HCEC 1CT (cell line): ENCODE measurements at regions not wholly inside any gene's neighbourhood (a gene's known extent, or its start where the extent isn't known, plus 50 kb on each side); places are given as distances from the start of the nearest gene placed in this dataset.

Experiments used
- DNase-seq: peaks from one replicate; pipeline ENCODE4 v3.0.0-alpha.2; 2017

DNA sequence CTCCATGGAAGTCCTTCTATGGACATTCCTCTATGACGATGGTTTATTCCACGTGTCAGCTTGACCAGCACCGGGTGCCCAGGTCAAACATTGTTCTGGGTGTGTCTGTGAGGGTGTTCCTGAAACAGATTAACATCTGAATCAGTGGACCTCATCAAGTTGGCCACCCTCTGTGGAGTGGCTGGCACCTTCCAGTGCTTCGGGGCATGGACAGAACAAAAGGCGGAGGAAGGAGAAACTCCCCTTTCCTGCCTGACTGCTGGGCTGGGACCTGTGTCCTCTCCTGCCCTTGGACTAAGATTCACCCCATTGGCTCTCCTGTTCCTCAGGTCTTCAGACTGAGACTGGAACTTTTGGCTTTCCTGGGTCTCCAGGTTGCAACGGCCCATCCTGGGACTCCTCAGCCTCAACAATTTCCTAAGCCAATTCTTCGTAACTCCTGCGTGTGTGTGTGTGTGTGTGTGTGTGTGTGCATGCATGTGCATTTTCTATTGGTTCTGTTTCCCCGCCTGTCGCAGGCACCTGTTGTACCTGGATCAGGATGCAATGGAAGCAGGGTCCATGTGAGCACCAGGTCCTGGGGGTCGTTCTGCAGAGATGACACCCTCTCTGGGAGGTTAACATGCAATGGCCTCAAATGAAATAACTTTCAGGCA is 357.2 kb upstream of the SALL3 start:
- no peak for DNase-seq

DNA sequence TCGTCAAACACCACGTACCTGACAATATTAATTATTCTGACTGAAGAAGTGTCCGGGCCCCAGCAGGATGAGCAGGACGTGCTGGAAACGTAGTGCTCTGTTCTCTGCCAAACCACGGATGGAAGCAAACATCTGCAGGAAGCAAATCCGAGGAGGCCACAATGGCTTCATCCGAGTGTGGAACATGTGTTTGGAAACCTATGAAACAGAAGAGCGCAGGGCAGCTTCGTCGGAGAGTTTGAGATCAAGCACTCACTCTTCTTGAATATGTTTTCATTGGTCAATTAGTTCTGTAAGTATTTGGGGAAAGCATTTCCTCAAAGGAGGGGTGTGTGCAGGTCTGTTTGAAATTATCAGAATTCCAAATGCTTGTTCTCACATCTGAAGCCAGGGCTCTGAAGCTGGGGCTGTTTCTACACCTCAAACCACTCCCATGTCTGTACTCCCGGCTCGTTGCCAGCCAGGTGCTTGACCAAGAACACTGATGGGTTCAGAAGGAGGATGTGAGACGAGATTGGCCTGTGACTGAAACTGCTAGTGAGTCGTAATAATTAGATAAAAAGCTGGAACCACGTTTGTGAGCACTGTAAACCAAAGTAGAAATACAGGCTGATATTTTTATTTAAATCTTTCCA is 356.6 kb upstream of the SALL3 start:
- DNase-seq: no peak

DNA sequence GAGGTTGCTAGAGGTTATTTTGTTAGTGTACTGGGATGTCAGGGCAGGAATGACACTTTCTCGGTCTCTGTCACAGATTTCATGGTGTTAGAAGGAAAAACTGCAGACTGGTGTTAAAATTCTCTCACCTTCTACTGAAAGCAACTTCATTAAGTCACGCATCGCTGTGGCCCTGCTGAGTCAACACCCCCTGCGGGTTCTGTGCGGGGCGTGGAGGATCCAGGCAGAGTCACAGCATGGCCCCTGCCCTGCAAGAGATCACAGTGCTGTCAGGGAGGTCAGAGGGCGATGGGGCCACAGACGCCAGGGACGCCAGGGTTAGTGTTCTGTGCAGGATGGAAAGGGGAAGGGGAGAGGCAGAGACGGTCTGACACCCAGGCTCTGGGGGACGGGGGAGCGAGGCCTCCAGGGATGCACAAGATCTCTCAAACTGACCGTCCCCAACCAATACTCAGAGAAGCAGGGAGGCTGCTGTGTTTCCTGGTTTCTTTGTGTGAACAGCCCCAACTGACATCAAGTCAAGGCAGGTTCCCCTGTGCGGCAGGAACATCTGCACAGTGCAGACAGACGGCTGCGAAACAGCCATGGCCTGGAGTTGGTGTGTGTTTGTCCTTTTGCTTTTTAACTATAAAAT is 354.9 kb upstream of the SALL3 start:
- DNase-seq: no peak

DNA sequence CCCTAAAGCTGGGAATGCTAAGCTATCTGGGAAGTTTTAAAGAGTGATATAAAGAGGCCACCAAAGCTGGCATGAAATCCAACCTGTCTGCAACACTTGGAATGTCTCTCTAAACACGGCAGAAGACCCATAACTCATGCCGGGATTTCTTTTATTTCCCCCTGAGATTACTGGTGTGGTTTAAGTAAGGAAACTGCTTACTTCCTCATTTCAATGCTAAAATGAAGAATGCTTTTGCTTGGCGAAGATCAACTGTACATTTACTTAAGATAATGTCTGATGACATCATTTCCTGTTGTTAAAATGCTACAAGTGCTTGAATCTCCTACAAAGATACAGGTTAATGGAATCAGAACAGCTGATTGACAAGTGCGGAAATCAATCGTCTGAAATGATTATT is 353.8 kb upstream of the SALL3 start:
- DNase-seq: no peak

DNA sequence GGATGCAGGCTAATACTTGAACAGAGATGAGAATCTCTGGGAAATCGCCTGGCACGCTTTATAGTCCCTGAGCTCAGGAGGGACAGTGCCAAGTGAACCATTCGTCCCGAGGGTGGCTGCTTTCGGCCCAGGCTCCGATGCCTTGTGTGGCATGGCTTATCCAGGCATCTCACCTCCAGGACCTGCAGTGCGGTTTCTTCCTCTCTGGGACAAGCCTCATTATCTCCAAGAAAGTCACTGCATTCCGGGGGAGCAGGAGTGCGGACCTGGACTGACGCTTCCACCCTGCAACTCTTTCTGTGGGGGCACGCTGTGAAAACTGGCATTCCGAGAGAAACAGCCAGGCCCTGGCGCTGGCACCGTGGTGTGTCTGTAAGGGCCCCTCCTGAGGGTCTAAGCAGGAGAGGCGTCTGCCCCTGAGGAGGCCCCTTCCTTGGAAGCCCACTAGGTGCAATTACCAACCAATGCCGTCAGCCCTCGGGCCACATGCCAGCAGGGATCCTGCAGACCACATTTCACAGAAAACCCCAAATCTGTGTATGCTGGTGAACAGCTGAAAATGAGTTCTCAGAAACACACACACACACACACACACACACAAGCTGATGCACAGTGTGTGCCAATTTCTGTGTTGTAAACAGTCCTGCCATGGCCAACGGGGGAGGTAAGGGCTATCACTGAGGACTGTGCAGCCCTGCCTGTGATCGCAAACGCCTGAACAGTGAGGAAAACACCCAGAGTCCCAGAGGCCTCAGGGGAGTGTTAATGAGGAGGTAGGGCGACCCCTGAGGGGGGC is 351.9 kb upstream of the SALL3 start:
- no peak for DNase-seq

DNA sequence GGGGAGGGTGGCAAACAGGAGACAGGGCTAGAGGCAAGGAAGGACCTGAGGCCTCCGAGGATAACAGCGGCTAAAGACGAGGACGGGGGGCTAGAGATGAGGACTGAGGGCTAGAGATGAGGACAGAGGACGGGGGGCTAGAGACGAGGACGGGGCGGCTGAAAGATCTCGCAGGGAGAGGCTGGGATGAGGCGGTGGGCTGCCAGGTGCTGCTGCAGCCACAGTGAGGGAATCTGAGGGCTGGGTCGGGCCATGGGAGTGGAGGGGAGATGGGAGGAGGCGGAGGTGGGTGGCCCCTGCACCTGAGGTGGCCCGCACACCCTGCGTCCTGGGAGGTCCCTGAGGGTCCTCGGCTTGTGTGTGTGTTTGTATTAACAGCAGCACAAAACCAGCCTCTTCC is 350.2 kb upstream of the SALL3 start:
- DNase-seq: no peak

DNA sequence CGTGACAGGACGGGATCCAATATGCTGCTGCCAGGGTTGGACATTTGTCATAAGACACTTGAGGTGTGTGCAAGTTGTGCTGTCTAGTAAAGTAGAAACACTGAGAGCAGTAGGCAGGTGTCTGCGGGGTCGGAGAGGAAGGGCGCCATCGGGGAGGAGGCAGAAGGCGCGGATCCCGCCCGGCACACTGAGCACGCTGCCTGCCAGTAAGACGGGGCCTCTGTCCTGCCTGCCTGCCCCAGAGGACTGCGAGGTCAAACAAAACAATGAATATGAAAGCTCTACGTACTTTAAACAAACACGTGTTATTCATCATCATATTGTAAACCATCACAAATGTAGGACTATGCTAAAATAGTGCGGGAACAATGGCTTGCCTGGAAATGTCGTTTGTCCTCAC is 349.3 kb upstream of the SALL3 start:
- no peak for DNase-seq

DNA sequence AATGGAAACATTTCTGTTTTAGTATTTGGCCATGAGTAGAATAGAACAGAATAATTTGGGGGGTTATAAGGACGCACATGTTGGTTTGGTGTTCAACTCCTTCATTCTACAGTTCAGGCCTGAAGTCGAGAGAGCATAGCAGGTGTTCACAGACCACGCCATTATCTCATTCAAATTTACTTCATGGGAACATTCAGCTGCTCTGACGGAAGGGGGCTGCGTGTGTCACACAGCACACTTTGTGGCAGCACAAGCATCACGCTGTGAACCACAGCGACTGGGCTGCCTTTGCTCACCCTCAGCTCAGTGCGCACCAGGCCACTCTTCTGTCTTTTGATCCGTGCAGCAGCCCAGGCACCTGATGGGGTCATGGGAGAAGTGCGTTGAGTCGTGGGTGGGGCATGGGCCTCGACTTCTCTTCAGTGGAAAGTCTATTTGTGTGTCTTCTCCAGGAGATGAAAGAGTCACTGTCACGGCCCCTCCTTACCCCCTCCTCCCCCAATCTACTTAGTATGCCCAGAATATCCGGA is 348.6 kb upstream of the SALL3 start:
- no peak for DNase-seq

DNA sequence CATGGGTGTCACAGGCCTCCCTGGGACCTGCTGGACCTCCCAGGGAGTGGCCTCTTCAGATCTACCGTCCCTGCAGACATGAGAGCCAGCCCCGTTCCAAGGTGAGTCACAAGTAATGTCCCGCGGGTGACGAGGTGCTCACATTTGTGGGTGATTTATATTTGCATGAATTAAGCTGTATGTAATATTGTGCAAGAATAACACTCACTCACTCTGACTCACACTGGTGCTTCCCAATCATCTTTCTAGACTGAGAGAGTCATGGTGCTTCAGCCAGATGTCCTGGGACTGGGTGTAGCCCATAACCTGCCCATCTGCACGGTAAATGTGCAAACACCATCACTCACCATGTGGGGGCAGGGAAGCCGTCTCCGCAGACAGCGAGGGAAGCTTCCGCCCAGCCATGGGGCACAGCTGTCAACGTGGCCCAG is 347.5 kb upstream of the SALL3 start:
- peak; percentile 6 for DNase-seq

DNA sequence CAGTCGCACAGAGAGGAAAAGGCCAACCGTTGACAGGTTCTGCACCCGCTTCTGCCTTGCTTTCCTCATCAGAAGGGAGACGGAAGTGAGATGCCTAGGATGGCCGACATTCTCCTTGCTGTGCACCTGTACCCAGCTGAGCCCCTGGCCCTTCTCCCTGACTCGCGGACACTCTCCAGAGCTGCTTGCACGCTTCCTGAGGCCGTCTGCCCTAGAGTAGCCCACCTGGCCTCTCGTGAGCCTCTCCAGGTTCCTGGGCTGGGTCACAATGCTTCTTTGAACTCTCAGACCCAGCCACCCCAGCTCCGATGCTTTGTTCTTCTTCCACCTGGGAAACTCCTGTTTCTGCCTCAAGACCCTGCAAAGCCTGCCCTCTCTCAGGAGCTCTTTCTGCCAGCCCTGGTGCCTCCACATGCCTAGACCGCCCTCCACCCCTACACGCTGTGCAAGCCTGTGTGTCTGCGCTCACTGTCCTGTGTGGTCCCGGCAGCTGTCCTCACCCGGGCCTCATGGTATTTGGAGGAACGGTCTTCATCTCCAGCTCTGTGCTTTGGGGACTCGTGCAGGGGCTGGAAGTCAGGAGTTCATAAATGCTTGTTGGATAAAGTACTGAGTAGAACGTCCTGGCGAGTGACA is 345.4 kb upstream of the SALL3 start:
- no peak for DNase-seq

DNA sequence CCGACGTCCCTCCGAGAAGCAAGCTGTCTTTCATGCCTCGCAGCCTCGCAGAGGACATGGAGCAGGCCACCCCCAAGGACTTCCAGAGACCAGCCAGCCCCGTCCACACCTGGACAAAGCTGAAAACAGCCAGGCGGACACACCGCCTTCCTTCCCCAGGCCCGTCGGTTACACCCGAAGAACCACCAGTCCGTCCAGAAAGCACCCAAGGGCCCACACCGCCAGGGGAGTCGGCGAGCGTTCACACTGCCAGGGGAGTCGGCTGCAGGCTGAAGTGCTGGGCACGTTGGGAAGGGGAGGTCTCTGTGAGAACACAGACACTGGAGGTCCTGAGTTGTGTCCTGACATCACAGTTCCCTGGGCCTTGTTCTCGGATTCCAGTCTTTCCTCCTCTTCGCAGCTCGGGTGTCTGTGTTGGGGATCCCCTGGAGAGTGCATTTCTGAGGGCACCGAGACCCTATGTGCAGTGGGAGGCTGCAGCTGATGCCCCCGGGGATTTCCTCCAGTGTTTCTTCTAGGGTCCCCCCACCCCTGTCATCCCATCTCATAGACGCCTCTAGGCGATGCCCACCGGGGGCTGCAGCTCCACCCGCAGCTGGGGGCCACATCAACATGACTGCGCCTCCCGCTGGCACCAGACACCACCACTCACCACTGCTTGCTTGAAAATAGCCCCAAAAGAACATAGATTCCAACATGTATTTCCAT is 344.4 kb upstream of the SALL3 start:
- DNase-seq: no peak

DNA sequence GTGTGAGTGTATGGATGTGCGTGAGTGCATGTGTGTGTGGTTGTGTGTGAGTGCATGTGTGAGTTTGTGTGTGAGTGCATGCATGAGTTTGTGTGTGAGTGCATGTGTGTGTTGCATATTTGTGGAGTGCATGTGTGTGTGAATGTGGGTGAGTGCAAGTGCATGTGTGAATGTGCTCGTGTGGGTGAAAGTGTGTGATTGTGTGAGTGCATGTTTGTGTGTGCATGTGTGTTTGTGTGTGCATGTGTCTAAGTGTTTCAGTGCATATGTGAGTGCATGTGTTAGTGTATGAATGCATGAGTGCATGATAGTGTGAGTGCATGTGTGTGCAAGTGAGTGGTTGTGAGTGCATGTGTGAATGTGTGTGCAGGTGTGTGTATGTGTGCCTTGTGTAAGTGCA is 343.4 kb upstream of the SALL3 start:
- no peak for DNase-seq

DNA sequence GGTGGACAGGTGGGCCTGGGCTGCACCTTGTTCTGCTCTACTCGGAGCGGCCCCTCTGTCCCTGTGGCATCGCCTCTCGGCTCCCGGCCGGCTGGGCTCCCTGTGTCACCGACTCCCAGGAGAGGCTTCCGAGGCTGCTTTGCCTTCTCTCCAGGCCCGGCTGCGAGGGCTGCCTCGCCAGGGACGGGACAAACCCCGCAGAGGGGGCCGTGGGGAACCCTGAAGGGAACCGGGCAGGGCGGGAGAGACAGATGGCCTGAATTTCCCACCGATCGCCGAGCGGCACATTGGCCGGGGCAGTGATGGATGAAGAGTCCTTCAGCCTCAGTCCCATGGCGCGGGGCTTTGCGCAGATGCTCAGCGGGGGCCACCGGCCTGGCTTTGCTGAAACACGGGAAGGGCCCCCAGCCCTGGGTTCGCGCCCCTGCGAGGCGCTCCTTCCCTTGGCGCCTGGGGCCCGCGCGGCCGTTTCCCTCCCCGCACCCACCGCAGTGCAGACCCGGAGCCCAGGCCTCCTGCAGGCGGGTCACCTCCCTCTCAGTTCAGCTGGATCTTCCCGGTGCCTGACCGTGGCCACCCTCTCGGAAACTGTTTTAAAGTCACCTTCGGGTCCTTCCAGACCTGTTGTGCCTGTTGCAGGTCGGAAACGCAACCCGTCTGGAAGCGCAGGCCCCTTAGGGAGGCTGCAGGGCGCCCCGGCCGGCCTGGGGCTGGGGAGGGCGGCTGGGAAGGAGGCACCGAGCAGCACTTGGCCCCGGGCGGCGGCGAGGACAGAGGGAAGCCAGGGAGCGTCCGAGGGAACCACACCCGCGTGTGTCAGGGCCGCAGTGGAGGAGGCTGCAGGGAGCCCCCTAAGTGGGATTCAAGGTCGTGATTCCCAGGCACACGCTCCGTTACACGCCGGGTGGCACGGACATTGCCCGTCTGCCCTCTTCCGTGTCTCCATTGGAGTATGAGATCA is 341.9 kb upstream of the SALL3 start:
- no peak for DNase-seq

DNA sequence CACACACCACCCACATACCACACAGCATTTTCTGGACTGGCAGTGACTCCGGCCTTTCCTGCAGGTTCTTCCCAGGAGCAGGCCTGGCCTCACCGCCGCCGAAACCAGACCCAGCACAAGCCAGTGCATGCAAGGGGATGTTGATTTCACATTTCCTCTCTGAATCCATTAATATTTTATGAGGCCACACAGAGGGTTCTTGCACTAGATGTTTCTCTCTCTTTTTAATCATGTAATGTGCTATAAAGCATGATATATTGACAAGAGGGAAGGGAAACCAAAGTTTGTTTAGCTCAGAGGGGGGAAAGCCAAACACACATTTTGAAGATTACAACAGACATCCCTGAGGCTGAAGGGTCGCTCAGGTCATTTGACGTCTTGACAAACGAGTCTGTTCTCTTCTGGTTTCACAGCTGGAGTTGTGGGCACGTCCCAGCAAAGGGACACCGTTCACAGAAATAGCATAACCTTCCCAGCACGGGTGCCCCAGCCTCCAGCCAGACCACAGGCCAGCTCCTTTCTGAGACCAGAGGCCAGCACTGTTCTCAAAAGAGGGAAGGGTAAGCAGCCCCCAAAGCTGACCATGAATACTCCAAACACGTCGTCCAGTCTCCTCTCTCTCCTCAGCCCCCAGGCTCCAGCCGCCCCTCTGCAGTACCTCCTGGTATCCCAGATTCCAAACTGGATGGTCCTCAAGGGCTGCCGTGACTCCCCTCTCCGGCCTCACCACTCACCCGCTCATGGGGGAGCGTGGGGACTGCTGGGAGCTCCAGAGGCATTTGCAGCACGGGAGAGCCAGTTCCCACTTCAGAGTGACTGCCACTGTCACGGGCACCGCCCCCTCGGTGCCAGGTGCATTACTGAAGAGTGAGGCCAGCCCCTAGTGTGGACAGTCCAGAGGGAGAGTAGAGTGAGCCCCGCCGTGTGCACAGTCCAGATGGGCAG is 340.3 kb upstream of the SALL3 start:
- DNase-seq: no peak

DNA sequence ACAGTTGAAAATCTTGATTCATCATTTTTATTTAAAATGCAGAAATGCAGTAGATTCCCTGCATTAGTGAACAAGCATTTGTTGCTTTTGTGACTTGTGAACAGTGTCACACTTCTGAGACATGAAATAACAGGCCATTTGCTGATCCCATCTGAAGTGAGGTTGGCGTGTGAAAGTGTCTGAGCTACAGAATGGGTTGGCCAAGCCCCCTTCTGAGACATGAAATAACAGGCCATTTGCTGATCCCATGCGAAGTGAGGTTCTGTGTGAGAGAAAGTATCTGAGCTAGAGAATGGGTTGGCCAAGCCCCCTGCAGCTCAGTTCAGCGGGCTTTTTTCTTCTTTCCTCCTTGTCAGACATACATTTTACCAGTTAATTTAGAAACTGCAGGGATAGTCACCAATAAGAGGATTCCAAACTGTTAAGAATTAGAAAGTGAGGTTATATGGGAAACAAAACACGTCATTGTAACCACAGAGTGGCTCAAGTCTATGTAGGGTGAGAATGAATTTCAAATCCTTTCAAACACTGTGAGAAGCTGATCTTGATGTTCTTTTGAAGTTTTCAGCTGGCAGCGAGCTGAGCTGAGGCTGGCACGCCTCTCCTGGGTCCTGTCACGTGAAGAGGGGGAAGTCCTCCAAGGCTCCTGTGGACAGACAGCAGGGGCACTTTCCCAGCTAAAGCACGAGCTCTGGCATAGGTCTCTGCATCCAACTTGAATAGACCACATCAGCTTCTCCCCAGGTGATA is 339.2 kb upstream of the SALL3 start:
- no peak for DNase-seq

DNA sequence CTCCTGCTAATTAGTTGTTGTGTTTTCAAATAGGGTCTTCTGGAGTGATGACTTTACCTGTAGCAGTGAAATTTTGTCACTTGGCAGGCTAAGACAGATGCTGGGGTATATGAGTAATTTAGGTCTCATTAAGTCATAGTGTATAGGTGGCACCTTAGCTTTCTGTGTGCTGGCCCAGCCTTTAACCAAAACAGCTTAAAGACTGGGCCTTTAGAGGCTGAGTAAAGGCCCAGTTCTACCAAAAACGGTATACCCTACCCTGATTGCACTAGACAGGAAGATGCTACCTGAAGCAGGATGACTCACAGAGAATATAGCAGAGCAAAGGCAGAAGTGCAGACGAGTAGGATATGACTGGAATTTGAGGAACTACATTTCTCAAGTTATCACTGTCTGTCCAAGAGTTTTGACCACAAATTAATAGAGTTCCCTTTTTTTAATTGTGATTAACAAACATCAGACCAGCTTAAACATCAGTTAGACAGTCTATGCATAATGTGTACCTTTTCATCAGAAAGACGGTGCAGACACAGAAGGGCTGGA is 337.9 kb upstream of the SALL3 start:
- DNase-seq: no peak

DNA sequence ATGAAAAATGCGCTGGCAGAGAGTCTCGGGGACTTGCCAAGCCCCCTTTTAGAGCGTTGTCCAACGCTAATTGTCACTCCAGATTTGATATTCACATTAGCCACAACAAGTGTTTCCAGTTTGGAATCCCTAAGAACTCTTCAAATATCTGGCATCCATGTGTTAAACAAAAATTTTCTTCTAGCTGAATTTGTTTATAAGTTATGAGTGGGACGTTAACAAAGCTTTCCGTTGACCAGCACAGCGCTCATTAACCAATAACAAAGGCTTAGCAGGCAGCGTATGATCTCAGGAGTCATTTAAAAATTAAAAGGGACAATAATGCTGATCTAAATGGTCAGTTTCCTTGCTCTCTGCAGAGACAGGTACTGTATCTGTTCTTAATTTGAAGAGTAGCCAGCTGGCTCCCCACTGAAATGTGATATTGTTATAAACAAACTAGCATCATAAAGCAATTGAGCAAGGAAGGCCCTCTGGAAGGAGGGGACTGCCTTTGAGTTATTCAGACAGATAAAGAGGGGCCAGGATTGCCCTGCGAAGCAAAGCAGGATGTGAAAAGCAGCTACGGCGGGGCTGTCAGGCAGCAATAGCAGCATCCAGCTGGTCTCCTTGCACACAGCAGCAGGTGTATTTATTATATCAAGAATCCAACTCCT is 337.2 kb upstream of the SALL3 start:
- DNase-seq: no peak

DNA sequence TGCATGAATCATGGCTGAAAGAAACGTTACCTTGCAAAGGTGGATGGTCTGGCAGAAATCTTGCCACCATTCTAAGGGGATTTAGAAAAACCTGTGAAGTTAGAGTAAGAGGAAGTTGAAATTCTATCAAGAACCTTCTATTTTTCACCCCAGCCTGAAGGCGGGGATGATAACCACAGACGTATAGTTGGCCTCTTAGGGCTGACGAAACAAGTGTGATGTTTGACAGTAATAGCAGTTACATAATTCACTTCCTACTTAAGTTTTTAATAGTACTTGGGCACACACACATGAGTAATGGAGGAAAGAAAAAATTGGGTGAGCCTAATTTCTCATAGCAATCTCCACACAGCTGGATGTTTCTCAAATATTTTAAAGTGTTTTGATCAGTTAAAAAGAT is 336.6 kb upstream of the SALL3 start:
- DNase-seq: no peak
